K562 (cell line): ENCODE measurements at regions not wholly inside any gene's neighbourhood (a gene's known extent, or its start where the extent isn't known, plus 50 kb on each side); places are given as distances from the start of the nearest gene placed in this dataset.

Experiments used
- ATAC-seq: fragments of 200-7000 bp; cut with Tn5 transposase; 3 replicates; pipeline ENCODE4 v1.9.1; 2020; ENCODE audit warnings: moderate library complexity
- BruUV-seq: library from RNA; stranded (reverse); fragments of 400-500 nt; replicated peaks from 2 replicates; lab custom pipeline; 2021; lab: Mats Ljungman, UMichigan
- CTCF ChIA-PET: fragments of 300-600 bp; formaldehyde crosslinking; extraction: SDS; loops from one replicate; lab custom pipeline; 2021; ENCODE audit warnings: low intra/inter-chr PET ratio; lab: Yijun Ruan, JAX
- POLR2A ChIA-PET: fragments of 300-600, 350-650 bp; sonication (Branson Sonifier 250); formaldehyde crosslinking; extraction: SDS; loops from one replicate; lab custom pipeline; 2021; ENCODE audit warnings: antibody characterized with exemption, inconsistent platforms; lab: Yijun Ruan, JAX
- DNase-seq, 4 experiments: peaks; one replicate each; pipeline versions ENCODE4 v3.0.0 to v3.0.0-alpha.2; 2011 to 2018; ENCODE audit warnings: low spot score in 3 of 4, mixed read lengths in 3 of 4; ENCODE audit errors: extremely low read depth in 1 of 4
- FAIRE-seq: peaks from 2 replicates; lab custom pipeline; 2011; peaks lifted over from hg19 to GRCh38; lab: Jason Lieb, UNC
- H2AFZ ChIP-seq: 2 replicates; pipeline ENCODE4 v1.6.0; 2011; ENCODE audit warnings: low read depth, low read length, control low read depth, inconsistent platforms
- H3K27ac ChIP-seq: fragments of 200-600 bp; 3 replicates; pipeline ENCODE4 v1.8.0; 2011; ENCODE audit warnings: low read depth, mild to moderate bottlenecking, control low read depth, inconsistent platforms, low read length, moderate library complexity, mixed read lengths; ENCODE audit errors: extremely low read depth
- H3K27me3 ChIP-seq, 2 experiments: fragments of 300-600 bp in 1 of 2; 2 replicates in 1 of 2; 3 replicates in 1 of 2; pipeline versions ENCODE4 v1.6.0 to v1.8.0; 2011; ENCODE audit warnings: inconsistent platforms in 2 of 2, low read length in 2 of 2, mild to moderate bottlenecking in 1 of 2, mixed read lengths in 1 of 2, moderate library complexity in 1 of 2; ENCODE audit not compliant: control insufficient read depth in 2 of 2, insufficient read depth in 2 of 2
- H3K36me3 ChIP-seq: fragments of 300-600 bp; 3 replicates; pipeline ENCODE4 v1.8.0; 2011; ENCODE audit warnings: mild to moderate bottlenecking, low read length, inconsistent platforms; ENCODE audit not compliant: control insufficient read depth, insufficient read depth
- H3K4me1 ChIP-seq, 2 experiments: fragments of 200-600 bp in 1 of 2; replicated peaks in 1 of 2; 2 replicates in 1 of 2; 3 replicates in 1 of 2; pipeline versions ENCODE4 v1.5.1 to v1.8.0; 2011; ENCODE audit warnings: inconsistent platforms in 2 of 2, low read length in 2 of 2, mild to moderate bottlenecking in 1 of 2, mixed read lengths in 1 of 2, moderate library complexity in 1 of 2; ENCODE audit not compliant: control insufficient read depth in 2 of 2, insufficient read depth in 2 of 2
- H3K4me2 ChIP-seq: 2 replicates; pipeline ENCODE4 v1.6.1; 2011; ENCODE audit warnings: low read length, control low read depth, inconsistent platforms, mixed read lengths; ENCODE audit not compliant: insufficient read depth
- H3K4me3 ChIP-seq: fragments of 200-600 bp; sonication (generic), shearing (Covaris generic); 2 replicates; pipeline ENCODE4 v1.5.1; 2016; ENCODE audit warnings: control low read depth, inconsistent platforms
- H3K79me2 ChIP-seq: fragments of 200-600 bp; 3 replicates; pipeline ENCODE4 v1.8.0; 2011; ENCODE audit warnings: low read length, inconsistent platforms; ENCODE audit not compliant: control insufficient read depth, insufficient read depth
- H3K9ac ChIP-seq, 2 experiments: 2 replicates each; pipeline versions ENCODE4 v1.6.0 to v1.6.1; 2011; ENCODE audit warnings: low read depth in 2 of 2, low read length in 2 of 2, control low read depth in 1 of 2, inconsistent platforms in 1 of 2, mild to moderate bottlenecking in 1 of 2, mixed read lengths in 1 of 2; ENCODE audit not compliant: insufficient read depth in 1 of 2
- H3K9me1 ChIP-seq: one replicate; pipeline ENCODE4 v1.6.0; 2011; ENCODE audit warnings: inconsistent platforms, mild to moderate bottlenecking, low read length, moderate library complexity; ENCODE audit not compliant: control insufficient read depth, insufficient read depth
- H3K9me3 ChIP-seq: replicated peaks from 2 replicates; pipeline ENCODE4 v1.5.1; 2011; ENCODE audit warnings: low read depth, low read length, inconsistent platforms; ENCODE audit not compliant: control insufficient read depth, insufficient read depth
- H4K20me1 ChIP-seq: replicated peaks from 2 replicates; pipeline ENCODE4 v1.6.1; 2011; ENCODE audit warnings: low read length, inconsistent platforms, mixed read lengths; ENCODE audit not compliant: control insufficient read depth, insufficient read depth
- BRF1 ChIP-seq: IDR thresholded peaks from 3 replicates; pipeline ENCODE4 v1.6.1; 2011; ENCODE audit warnings: borderline replicate concordance, mild to moderate bottlenecking; ENCODE audit not compliant: insufficient read length; ENCODE audit errors: extremely low read depth
- GATAD2A ChIP-seq: fragments of 450-650 bp; IDR thresholded peaks from 2 replicates; pipeline ENCODE4 v1.6.1; 2017
- MAZ ChIP-seq, 2 experiments: fragments of 450-650 bp in 1 of 2; sonication (generic) in 1 of 2; formaldehyde crosslinking; IDR thresholded peaks in 1 of 2; conservative IDR thresholded peaks in 1 of 2; 2 replicates each; pipeline versions ENCODE4 v1.4.0 to v1.5.0; 2020; ENCODE audit warnings: mild to moderate bottlenecking in 1 of 2, missing genetic modification reagents in 1 of 2
- PHTF2 ChIP-seq: fragments of 250-450 bp; sonication (Bioruptor Pico); IDR thresholded peaks from 2 replicates; pipeline ENCODE4 v1.5.0; 2021; ENCODE audit warnings: mild to moderate bottlenecking
- RBM22 ChIP-seq: fragments of 200-400 bp; formaldehyde crosslinking; IDR thresholded peaks from 2 replicates; pipeline ENCODE4 v1.6.1; 2018; ENCODE audit warnings: low read length, low read depth; ENCODE audit not compliant: poor library complexity, severe bottlenecking
- RFX7 ChIP-seq: fragments of 250-450 bp; sonication (Bioruptor Pico); IDR thresholded peaks from 2 replicates; pipeline ENCODE4 v1.5.1; 2021; ENCODE audit warnings: mild to moderate bottlenecking
- SMARCE1 ChIP-seq: fragments of 450-650 bp; IDR thresholded peaks from 2 replicates; pipeline ENCODE4 v1.7.1; 2016; ENCODE audit warnings: mild to moderate bottlenecking
- ZNF143 ChIP-seq: sonication (generic); formaldehyde crosslinking; IDR thresholded peaks from 2 replicates; pipeline ENCODE4 v1.9.0; 2022; ENCODE audit warnings: mild to moderate bottlenecking, missing genetic modification reagents
- ZNF717 ChIP-seq: fragments of 250-450 bp; sonication (Bioruptor Pico); IDR thresholded peaks from 2 replicates; pipeline ENCODE4 v1.5.0; 2021
- WGBS: fragments of 100-300 bp; shearing (Covaris generic); methylation state at CpG from one replicate; pipeline ENCODE4 v1.1.6; 2016; ENCODE audit warnings: low coverage, mixed read lengths; ENCODE audit not compliant: insufficient coverage; ENCODE audit errors: missing lambda C conversion rate; 5-methylcytosine and 5-hydroxymethylcytosine counted together
- in situ Hi-C: fragments of 300-500 bp; cut with MboI; formaldehyde crosslinking; loops from 4 replicates; pipeline ENCODE4 v1.15.0; 2018; ENCODE audit warnings: inconsistent platforms, mixed read lengths
- intact Hi-C: fragments of 100-400 bp; cut with micrococcal nuclease; formaldehyde crosslinking; loops from 2 replicates; pipeline ENCODE4 v1.14.2; 2022

DNA sequence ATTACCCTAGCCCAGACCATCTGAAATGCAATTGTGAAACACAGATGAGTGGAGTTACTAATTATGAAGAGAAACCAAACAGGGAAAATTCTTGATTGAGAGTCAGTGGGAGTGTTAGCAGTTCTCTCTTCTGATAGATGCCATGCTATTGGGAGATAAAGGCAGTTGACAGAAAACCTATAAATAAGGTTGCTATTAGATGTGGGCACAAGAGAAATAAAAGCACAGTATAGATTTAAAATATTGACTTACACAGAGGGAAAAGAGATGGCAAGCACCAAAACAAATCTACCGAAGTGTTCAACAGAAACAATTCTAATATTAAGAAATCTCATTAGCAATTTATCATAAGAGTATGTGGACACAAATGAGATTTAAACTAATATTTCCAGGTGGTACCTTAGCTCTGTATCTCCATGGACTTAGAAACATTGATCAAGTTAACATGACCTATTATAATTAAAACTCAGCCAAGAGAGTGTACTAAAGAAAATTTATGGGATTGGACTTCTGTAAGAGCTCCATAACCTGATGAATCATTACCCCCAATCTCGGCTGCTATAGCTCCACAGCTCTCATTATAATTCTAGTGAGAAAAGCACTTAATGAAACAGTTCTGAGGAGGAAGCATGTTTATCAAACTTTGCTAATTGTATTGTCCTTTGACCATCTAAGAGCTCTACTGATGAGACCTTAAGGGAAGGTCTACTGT, 665.0 kb upstream of the RIOK2 start:
- Histone ChIP-seq H3K9me1 (no peaks in the 10 kb centered on the region), H2AFZ (no peak overlapping the region), H3K4me3 (no peak overlapping the region), H4K20me1 (no peaks in the 10 kb centered on the region), H3K4me2 (no peak overlapping the region), H3K9me3 (no peaks in the 10 kb centered on the region), H3K4me1 (no peaks in the 10 kb centered on the region), H3K36me3 (no peaks in the 10 kb centered on the region), H3K27ac (no peak overlapping the region), H3K9ac (no peak overlapping the region), H3K79me2 (no peaks in the 10 kb centered on the region), H3K27me3 (no peaks in the 10 kb centered on the region)
- intact Hi-C loops = no loop called here
- ATAC-seq (no peak), FAIRE-seq (no peak), DNase-seq (no peak)
- ChIA-PET POLR2A (no interaction called here), CTCF (no interaction called here)
- in situ Hi-C loops = no loop called here
- no TSS peak for BruUV-seq
- WGBS = 0% methylated on average over 2 of the region's 2 CpGs
- no peak for TF ChIP-seq SMARCE1
- TF ChIP-seq RFX7 (CRISPR knock-in tag) = no peak
- no peak for TF ChIP-seq MAZ (CRISPR knock-in tag; conservative IDR thresholded peaks at IDR 0.05 in 1 of 2, IDR thresholded peaks at IDR 0.05 in 1 of 2)

DNA sequence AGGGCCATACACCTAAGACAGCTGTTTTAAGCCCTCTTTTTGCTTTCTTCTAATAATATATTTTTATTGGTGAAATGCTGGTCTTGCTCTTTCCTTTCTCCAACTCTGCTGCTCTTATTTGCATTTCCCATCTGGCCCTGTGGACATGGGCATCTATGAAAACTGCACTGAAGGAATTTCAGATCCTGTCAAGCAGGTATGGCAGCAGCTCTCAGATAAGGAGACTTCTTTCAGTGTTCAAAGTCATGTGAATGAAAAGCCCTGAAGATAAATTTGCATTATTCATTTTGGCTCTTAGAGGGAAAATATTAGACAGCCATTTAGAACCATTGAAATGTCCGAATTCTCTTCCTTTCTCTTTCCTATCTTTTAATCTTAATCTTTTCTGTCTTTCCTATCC, 668.0 kb upstream of the RIOK2 start:
- Histone ChIP-seq H3K27me3 (no peaks in the 10 kb centered on the region), H3K4me1 (no peaks in the 10 kb centered on the region), H3K9me1 (no peaks in the 10 kb centered on the region), H3K9me3 (no peaks in the 10 kb centered on the region; the same call in 1 of the 2 replicates), H3K36me3 (no peaks in the 10 kb centered on the region), H3K27ac (no peak overlapping the region)
- CTCF ChIA-PET = no interaction called here
- no peak for FAIRE-seq
- BruUV-seq = no TSS peak
- 0% methylated on average over 1 of the region's 1 CpG for WGBS
- ATAC-seq = no peak
- in situ Hi-C loops = no loop called here
- no peak for DNase-seq
- intact Hi-C loops = no loop called here
- TF ChIP-seq PHTF2 (CRISPR knock-in tag) = no peak
- no peak for TF ChIP-seq BRF1
- no peak for TF ChIP-seq GATAD2A
- TF ChIP-seq ZNF143 (CRISPR knock-in tag) = no peak
- no peak for TF ChIP-seq RBM22
- TF ChIP-seq ZNF717 (CRISPR knock-in tag) = no peak
- TF ChIP-seq, all 486 proteins: peak for 0
- H2AFZ ChIP-seq = no peak overlapping the region
- no peaks in the 10 kb centered on the region for H3K79me2 ChIP-seq
- no peaks in the 10 kb centered on the region for H4K20me1 ChIP-seq
- POLR2A ChIA-PET = no interaction called here
- no peak overlapping the region for H3K4me2 ChIP-seq
- no peak overlapping the region for H3K4me3 ChIP-seq
- no peak overlapping the region for H3K9ac ChIP-seq
